ENCODE measurements at regions not wholly inside any gene's neighbourhood (a gene's known extent, or its start where the extent isn't known, plus 50 kb on each side); places are given as distances from the start of the nearest gene placed in this dataset.

DNA sequence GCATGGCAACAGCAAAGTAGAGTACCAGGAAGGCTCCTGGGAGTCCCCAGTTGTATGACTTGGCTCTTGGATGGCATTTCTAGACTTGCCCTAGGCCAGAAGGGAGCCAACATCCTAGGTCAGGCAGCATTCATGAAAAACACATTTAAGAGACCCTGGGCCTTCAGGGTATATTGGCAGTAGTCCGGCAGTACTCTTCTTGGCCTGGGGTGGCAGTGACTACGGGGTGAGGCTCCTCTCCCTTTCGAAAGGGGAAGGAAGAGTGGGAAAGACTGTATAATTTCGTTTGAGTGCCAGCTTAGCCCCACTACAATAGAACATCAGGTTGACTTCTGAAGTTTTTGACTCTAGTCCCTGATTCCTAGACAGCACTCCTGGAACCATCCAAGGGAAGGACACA lies 136.4 kb downstream of the ZIC4 start:
- H2AFZ ChIP-seq (ENCODE audit: low read depth, low read length, severe bottlenecking) = no peak overlapping the region

DNA sequence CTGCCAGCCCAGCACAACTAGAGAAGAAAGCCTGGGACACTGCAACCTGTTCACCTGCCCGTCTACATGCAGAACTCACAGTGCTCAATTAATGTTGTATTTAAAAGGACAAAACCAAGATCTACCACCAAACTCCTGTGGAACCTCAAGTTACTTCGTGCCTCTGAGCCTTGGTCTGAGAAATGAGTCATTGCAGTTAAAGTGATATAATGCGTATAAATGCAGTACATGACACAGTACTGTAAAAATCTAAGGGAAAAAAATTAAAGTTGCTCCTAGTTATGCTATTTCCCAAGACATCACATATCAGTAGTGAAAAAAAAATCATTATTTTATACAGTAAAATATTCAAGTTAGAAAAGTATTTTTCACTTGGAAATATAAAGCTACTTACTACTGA lies 138.9 kb downstream of the ZIC4 start:
- no peak for TF ChIP-seq EZH2phosphoT487 (conservative IDR thresholded peaks at IDR 0.05; ENCODE audit: low read length)
- TF ChIP-seq, protein P1, sequence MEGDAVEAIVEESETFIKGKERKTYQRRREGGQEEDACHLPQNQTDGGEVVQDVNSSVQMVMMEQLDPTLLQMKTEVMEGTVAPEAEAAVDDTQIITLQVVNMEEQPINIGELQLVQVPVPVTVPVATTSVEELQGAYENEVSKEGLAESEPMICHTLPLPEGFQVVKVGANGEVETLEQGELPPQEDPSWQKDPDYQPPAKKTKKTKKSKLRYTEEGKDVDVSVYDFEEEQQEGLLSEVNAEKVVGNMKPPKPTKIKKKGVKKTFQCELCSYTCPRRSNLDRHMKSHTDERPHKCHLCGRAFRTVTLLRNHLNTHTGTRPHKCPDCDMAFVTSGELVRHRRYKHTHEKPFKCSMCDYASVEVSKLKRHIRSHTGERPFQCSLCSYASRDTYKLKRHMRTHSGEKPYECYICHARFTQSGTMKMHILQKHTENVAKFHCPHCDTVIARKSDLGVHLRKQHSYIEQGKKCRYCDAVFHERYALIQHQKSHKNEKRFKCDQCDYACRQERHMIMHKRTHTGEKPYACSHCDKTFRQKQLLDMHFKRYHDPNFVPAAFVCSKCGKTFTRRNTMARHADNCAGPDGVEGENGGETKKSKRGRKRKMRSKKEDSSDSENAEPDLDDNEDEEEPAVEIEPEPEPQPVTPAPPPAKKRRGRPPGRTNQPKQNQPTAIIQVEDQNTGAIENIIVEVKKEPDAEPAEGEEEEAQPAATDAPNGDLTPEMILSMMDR (IDR thresholded peaks at IDR 0.05; ENCODE audit: insufficient read depth, low read length, poor library complexity, severe bottlenecking) = no peak
- Histone ChIP-seq H2AFZ (ENCODE audit: low read depth, low read length, severe bottlenecking) (no peak overlapping the region), H3K27ac (ENCODE audit: low read depth, low read length) (no peak overlapping the region), H3K9ac (ENCODE audit: low read length) (no peak overlapping the region), H3K4me2 (ENCODE audit: low read depth, low read length, poor library complexity, severe bottlenecking) (no peak overlapping the region), H3K27me3 (ENCODE audit: low read length) (no peaks in the 10 kb centered on the region), H3K9me2 (replicated peaks; ENCODE audit: insufficient read depth, low read length) (no peaks in the 10 kb centered on the region), H3K9me3 (ENCODE audit: insufficient read depth, low read length) (no peaks in the 10 kb centered on the region), H3K4me3 (ENCODE audit: insufficient read depth, low read length, poor library complexity, severe bottlenecking) (no peak overlapping the region), H4K20me1 (ENCODE audit: low read depth, low read length) (no peaks in the 10 kb centered on the region), H3K36me3 (ENCODE audit: low read length) (no peaks in the 10 kb centered on the region), H3F3A (ENCODE audit: insufficient read depth) (no peaks in the 10 kb centered on the region), H3K79me2 (ENCODE audit: insufficient read depth, low read length) (no peaks in the 10 kb centered on the region)

More for the DNA sequence above, 136.4 kb downstream of the ZIC4 start:
- Histone ChIP-seq H3K4me2 (ENCODE audit: low read depth, low read length, poor library complexity, severe bottlenecking) (no peak overlapping the region), H4K20me1 (ENCODE audit: low read depth, low read length) (no peaks in the 10 kb centered on the region), H3K36me3 (ENCODE audit: low read length) (no peaks in the 10 kb centered on the region), H3K4me3 (ENCODE audit: insufficient read depth, low read length, poor library complexity, severe bottlenecking) (no peak overlapping the region), H3K27ac (ENCODE audit: low read depth, low read length) (no peak overlapping the region), H3K9ac (ENCODE audit: low read length) (no peak overlapping the region), H3F3A (ENCODE audit: insufficient read depth) (no peaks in the 10 kb centered on the region), H3K9me3 (ENCODE audit: insufficient read depth, low read length) (no peaks in the 10 kb centered on the region), H3K27me3 (ENCODE audit: low read length) (no peaks in the 10 kb centered on the region), H3K79me2 (ENCODE audit: insufficient read depth, low read length) (no peaks in the 10 kb centered on the region), H3K9me2 (replicated peaks; ENCODE audit: insufficient read depth, low read length) (no peaks in the 10 kb centered on the region)
- TF ChIP-seq EZH2phosphoT487 (conservative IDR thresholded peaks at IDR 0.05; ENCODE audit: low read length) = no peak
- TF ChIP-seq, protein P1 (IDR thresholded peaks at IDR 0.05; ENCODE audit: insufficient read depth, low read length, poor library complexity, severe bottlenecking) = no peak

DNA sequence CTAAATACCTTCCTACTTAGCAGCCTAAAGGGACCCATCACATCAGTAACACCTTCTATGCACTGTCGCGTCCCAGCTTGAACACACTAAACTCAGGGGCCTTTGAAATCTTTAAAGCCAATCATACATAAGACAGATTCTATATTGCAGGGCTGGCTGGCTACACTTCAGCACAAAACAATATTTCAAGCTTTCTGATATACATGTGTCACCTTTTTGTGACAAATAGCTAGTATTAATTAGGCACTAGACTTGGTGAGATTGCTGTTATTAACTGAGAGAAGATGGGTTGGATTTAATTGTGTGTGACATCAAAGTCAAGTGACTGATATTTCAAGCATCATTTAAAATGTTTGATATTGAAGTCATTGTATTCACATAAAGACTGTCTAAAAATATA lies 148.4 kb downstream of the ZIC4 start:
- Histone ChIP-seq H3F3A (ENCODE audit: insufficient read depth) (no peaks in the 10 kb centered on the region), H3K9me3 (ENCODE audit: insufficient read depth, low read length) (no peaks in the 10 kb centered on the region), H3K36me3 (ENCODE audit: low read length) (no peaks in the 10 kb centered on the region), H3K27ac (ENCODE audit: low read depth, low read length) (no peak overlapping the region), H3K4me2 (ENCODE audit: low read depth, low read length, poor library complexity, severe bottlenecking) (no peak overlapping the region), H4K20me1 (ENCODE audit: low read depth, low read length) (no peaks in the 10 kb centered on the region), H3K4me3 (ENCODE audit: insufficient read depth, low read length, poor library complexity, severe bottlenecking) (no peak overlapping the region), H3K9ac (ENCODE audit: low read length) (no peak overlapping the region), H3K27me3 (ENCODE audit: low read length) (no peaks in the 10 kb centered on the region), H3K9me2 (replicated peaks; ENCODE audit: insufficient read depth, low read length) (no peaks in the 10 kb centered on the region), H2AFZ (ENCODE audit: low read depth, low read length, severe bottlenecking) (no peak overlapping the region), H3K79me2 (ENCODE audit: insufficient read depth, low read length) (no peaks in the 10 kb centered on the region)
- TF ChIP-seq EZH2phosphoT487 (conservative IDR thresholded peaks at IDR 0.05; ENCODE audit: low read length) = no peak
- TF ChIP-seq, protein P1 (IDR thresholded peaks at IDR 0.05; ENCODE audit: insufficient read depth, low read length, poor library complexity, severe bottlenecking) = no peak
